OCI-LY3 (cell line): ENCODE measurements at regions not wholly inside any gene's neighbourhood (a gene's known extent, or its start where the extent isn't known, plus 50 kb on each side); places are given as distances from the start of the nearest gene placed in this dataset.

Experiments
- H2AFZ ChIP-seq: fragments of 200-600, 300-600 bp; shearing (Covaris generic); 2 replicates; pipeline ENCODE4 v1.6.0; 2014; ENCODE audit warnings: antibody characterized with exemption, low read depth, low read length
- H3K27ac ChIP-seq: fragments of 200-600, 300-600 bp; sonication (generic); 2 replicates; pipeline ENCODE4 v1.5.1; 2014; ENCODE audit warnings: mild to moderate bottlenecking, low read length, moderate library complexity, mixed read lengths
- H3K27me3 ChIP-seq: fragments of 200-600, 300-600 bp; sonication (generic); 2 replicates; pipeline ENCODE4 v1.6.1; 2014; ENCODE audit warnings: low read depth, low read length, mixed read lengths
- H3K36me3 ChIP-seq: fragments of 200-600, 300-600 bp; sonication (generic); replicated peaks from 2 replicates; pipeline ENCODE3; 2014; ENCODE audit warnings: low read depth, low read length, mixed read lengths
- H3K4me1 ChIP-seq: fragments of 300-600, 200-600 bp; sonication (generic); 2 replicates; pipeline ENCODE4 v1.6.1; 2014; ENCODE audit warnings: low read length, mixed read lengths
- H3K4me2 ChIP-seq: fragments of 200-600, 300-600 bp; sonication (generic); 2 replicates; pipeline ENCODE4 v1.6.1; 2014; ENCODE audit warnings: low read length, mixed read lengths
- H3K4me3 ChIP-seq: fragments of 300-600, 200-600 bp; sonication (generic); 2 replicates; pipeline ENCODE4 v1.5.1; 2014; ENCODE audit warnings: antibody characterized with exemption, mild to moderate bottlenecking, low read length, moderate library complexity
- H3K79me2 ChIP-seq: fragments of 300-600, 200-600 bp; shearing (Covaris generic); 2 replicates; pipeline ENCODE4 v1.6.1; 2014; ENCODE audit warnings: mild to moderate bottlenecking, low read length, mixed read lengths
- H3K9ac ChIP-seq: fragments of 300-600, 200-600 bp; shearing (Covaris generic); 2 replicates; pipeline ENCODE4 v1.6.0; 2014; ENCODE audit warnings: mild to moderate bottlenecking, low read length, moderate library complexity
- H3K9me3 ChIP-seq: fragments of 200-600, 300-600 bp; shearing (Covaris generic); 2 replicates; pipeline ENCODE4 v1.6.1; 2014; ENCODE audit warnings: low read length, mixed read lengths; ENCODE audit not compliant: insufficient read depth
- H4K20me1 ChIP-seq: fragments of 200-600, 300-600 bp; sonication (generic); 2 replicates; pipeline ENCODE4 v1.6.1; 2016; ENCODE audit warnings: low read length, mixed read lengths; ENCODE audit not compliant: insufficient read depth
- CTCF ChIP-seq: fragments of 200-600, 300-600 bp; sonication (generic); IDR thresholded peaks from 2 replicates; pipeline ENCODE4 v1.5.1; 2014; ENCODE audit warnings: antibody characterized with exemption, low read length, low read depth
- EZH2phosphoT487 ChIP-seq: fragments of 200-600 bp; shearing (Covaris generic); IDR thresholded peaks from 2 replicates; pipeline ENCODE4 v1.6.1; 2018; ENCODE audit warnings: antibody characterized with exemption, mixed run types, low read depth

DNA sequence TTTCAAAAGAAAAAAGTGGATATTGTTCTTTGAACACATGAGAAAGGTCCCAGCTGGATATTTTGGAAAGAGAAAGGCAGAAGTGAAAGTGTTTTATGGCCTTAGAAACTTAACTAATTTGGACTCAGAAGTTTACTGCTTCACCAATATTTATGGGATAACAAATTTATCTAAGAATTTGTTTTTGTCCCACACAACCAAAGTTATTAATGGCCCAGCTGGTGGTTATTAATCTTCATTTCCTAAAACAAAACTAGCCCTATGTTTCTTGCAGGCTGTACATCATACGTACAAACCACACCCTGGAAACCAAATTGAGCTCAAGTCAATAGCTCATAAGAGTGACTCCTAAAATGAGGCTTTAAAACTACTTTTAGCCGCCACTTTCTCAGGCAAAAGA lies 372.9 kb upstream of the LMCD1 start:
- Histone ChIP-seq H3K4me2 (no peak overlapping the region), H3K4me1 (peaks cover 17% of the 10 kb centered on the region), H3K9ac (no peak overlapping the region), H3K36me3 (peaks cover 5% of the 10 kb centered on the region), H3K4me3 (no peak overlapping the region), H3K27me3 (no peaks in the 10 kb centered on the region), H3K9me3 (peaks cover 5% of the 10 kb centered on the region; the same call in 1 of the 2 replicates), H3K79me2 (no peaks in the 10 kb centered on the region), H3K27ac (no peak overlapping the region), H2AFZ (no peak overlapping the region), H4K20me1 (no peaks in the 10 kb centered on the region)
- TF ChIP-seq EZH2phosphoT487 (no peak), CTCF (no peak)

- Histone ChIP-seq H3K27ac (no peak overlapping the region), H3K36me3 (peaks cover 2% of the 10 kb centered on the region), H4K20me1 (no peaks in the 10 kb centered on the region), H3K9me3 (peaks cover 2% of the 10 kb centered on the region; the same call in 1 of the 2 replicates), H3K4me3 (no peak overlapping the region), H3K4me1 (peaks cover 30% of the 10 kb centered on the region), H3K9ac (no peak overlapping the region), H3K27me3 (no peaks in the 10 kb centered on the region), H3K4me2 (no peak overlapping the region), H3K79me2 (no peaks in the 10 kb centered on the region), H2AFZ (no peak overlapping the region)
- TF ChIP-seq EZH2phosphoT487 (no peak), CTCF (no peak)
These were observed 365.1 kb upstream of the LMCD1 start for GRCh38 chr3:8136553-8136952.

- no peaks in the 10 kb centered on the region for H3K9me3 ChIP-seq
- no peaks in the 10 kb centered on the region for H3K27me3 ChIP-seq
- no peaks in the 10 kb centered on the region for H4K20me1 ChIP-seq
- no peaks in the 10 kb centered on the region for H3K79me2 ChIP-seq
- no peak overlapping the region for H3K4me2 ChIP-seq
- H3K4me1 ChIP-seq: peaks cover 5% of the 10 kb centered on the region; the same call in 1 of the 2 replicates
- no peak for TF ChIP-seq CTCF
- no peak for TF ChIP-seq EZH2phosphoT487
- H3K4me3 ChIP-seq: no peak overlapping the region
- no peak overlapping the region for H2AFZ ChIP-seq
- no peak overlapping the region for H3K27ac ChIP-seq
- H3K9ac ChIP-seq: no peak overlapping the region
- H3K36me3 ChIP-seq: no peaks in the 10 kb centered on the region
These were observed 358.4 kb upstream of the LMCD1 start for GRCh38 chr3:8143186-8143585.

DNA sequence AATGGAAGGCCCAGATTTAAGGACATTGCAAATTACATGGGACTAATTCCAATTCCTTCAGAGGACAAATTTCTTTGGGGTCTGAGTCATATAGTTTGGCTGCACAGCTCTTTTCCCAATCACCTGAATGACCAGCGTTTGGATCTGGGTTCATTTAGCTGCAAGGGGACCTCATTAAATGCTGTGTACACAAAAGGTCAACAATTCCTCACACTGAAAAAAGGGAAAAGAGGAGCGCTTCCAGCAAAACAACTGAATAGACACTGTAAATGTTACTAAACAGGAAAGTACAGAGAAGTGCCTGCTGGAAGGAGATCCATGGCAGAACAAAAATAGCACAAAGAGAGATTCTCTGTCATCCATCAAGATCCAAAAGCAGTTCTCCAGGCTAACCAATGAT lies 356.0 kb upstream of the LMCD1 start:
- Histone ChIP-seq H3K9ac (no peak overlapping the region), H3K4me3 (no peak overlapping the region), H3K4me2 (no peak overlapping the region), H4K20me1 (no peaks in the 10 kb centered on the region), H3K36me3 (no peaks in the 10 kb centered on the region), H3K4me1 (peaks cover 5% of the 10 kb centered on the region; the same call in 1 of the 2 replicates), H3K79me2 (no peaks in the 10 kb centered on the region), H3K9me3 (no peaks in the 10 kb centered on the region), H3K27me3 (no peaks in the 10 kb centered on the region), H2AFZ (no peak overlapping the region), H3K27ac (no peak overlapping the region)
- TF ChIP-seq EZH2phosphoT487: no peak
- TF ChIP-seq CTCF: no peak
